OCI-LY3 (cell line): ENCODE measurements at regions not wholly inside any gene's neighbourhood (a gene's known extent, or its start where the extent isn't known, plus 50 kb on each side); places are given as distances from the start of the nearest gene placed in this dataset.

Experiments used
- H2AFZ ChIP-seq: fragments of 200-600, 300-600 bp; shearing (Covaris generic); 2 replicates; pipeline ENCODE4 v1.6.0; 2014; ENCODE audit warnings: antibody characterized with exemption, low read depth, low read length
- H3K27ac ChIP-seq: fragments of 200-600, 300-600 bp; sonication (generic); 2 replicates; pipeline ENCODE4 v1.5.1; 2014; ENCODE audit warnings: mild to moderate bottlenecking, low read length, moderate library complexity, mixed read lengths
- H3K27me3 ChIP-seq: fragments of 200-600, 300-600 bp; sonication (generic); 2 replicates; pipeline ENCODE4 v1.6.1; 2014; ENCODE audit warnings: low read depth, low read length, mixed read lengths
- H3K36me3 ChIP-seq: fragments of 200-600, 300-600 bp; sonication (generic); replicated peaks from 2 replicates; pipeline ENCODE3; 2014; ENCODE audit warnings: low read depth, low read length, mixed read lengths
- H3K4me1 ChIP-seq: fragments of 300-600, 200-600 bp; sonication (generic); 2 replicates; pipeline ENCODE4 v1.6.1; 2014; ENCODE audit warnings: low read length, mixed read lengths
- H3K4me2 ChIP-seq: fragments of 200-600, 300-600 bp; sonication (generic); 2 replicates; pipeline ENCODE4 v1.6.1; 2014; ENCODE audit warnings: low read length, mixed read lengths
- H3K4me3 ChIP-seq: fragments of 300-600, 200-600 bp; sonication (generic); 2 replicates; pipeline ENCODE4 v1.5.1; 2014; ENCODE audit warnings: antibody characterized with exemption, mild to moderate bottlenecking, low read length, moderate library complexity
- H3K79me2 ChIP-seq: fragments of 300-600, 200-600 bp; shearing (Covaris generic); 2 replicates; pipeline ENCODE4 v1.6.1; 2014; ENCODE audit warnings: mild to moderate bottlenecking, low read length, mixed read lengths
- H3K9ac ChIP-seq: fragments of 300-600, 200-600 bp; shearing (Covaris generic); 2 replicates; pipeline ENCODE4 v1.6.0; 2014; ENCODE audit warnings: mild to moderate bottlenecking, low read length, moderate library complexity
- H3K9me3 ChIP-seq: fragments of 200-600, 300-600 bp; shearing (Covaris generic); 2 replicates; pipeline ENCODE4 v1.6.1; 2014; ENCODE audit warnings: low read length, mixed read lengths; ENCODE audit not compliant: insufficient read depth
- H4K20me1 ChIP-seq: fragments of 200-600, 300-600 bp; sonication (generic); 2 replicates; pipeline ENCODE4 v1.6.1; 2016; ENCODE audit warnings: low read length, mixed read lengths; ENCODE audit not compliant: insufficient read depth
- CTCF ChIP-seq: fragments of 200-600, 300-600 bp; sonication (generic); IDR thresholded peaks from 2 replicates; pipeline ENCODE4 v1.5.1; 2014; ENCODE audit warnings: antibody characterized with exemption, low read length, low read depth
- EZH2phosphoT487 ChIP-seq: fragments of 200-600 bp; shearing (Covaris generic); IDR thresholded peaks from 2 replicates; pipeline ENCODE4 v1.6.1; 2018; ENCODE audit warnings: antibody characterized with exemption, mixed run types, low read depth

GRCh38 chr2:204012072-204012653 is 75.6 kb downstream of the ICOS start:
- H3K36me3 ChIP-seq = peaks cover 8% of the 10 kb centered on the region
- peaks cover 83% of the 10 kb centered on the region for H3K4me1 ChIP-seq
- H3K9me3 ChIP-seq = no peaks in the 10 kb centered on the region
- H3K4me3 ChIP-seq = peak overlapping the region; percentile 58
- peak overlapping the region; percentile 98 for H3K27ac ChIP-seq
- peak overlapping the region; percentile 95 for H3K9ac ChIP-seq
- no peaks in the 10 kb centered on the region for H3K27me3 ChIP-seq
- no peaks in the 10 kb centered on the region for H4K20me1 ChIP-seq
- no peak overlapping the region for H2AFZ ChIP-seq
- H3K4me2 ChIP-seq = peak overlapping the region; percentile 78
- no peaks in the 10 kb centered on the region for H3K79me2 ChIP-seq
- TF ChIP-seq CTCF = no peak

- Histone ChIP-seq H3K4me2 (peak overlapping the region; percentile 45), H3K27me3 (no peaks in the 10 kb centered on the region), H3K4me3 (peak overlapping the region; percentile 6; the same call in 1 of the 2 replicates), H4K20me1 (no peaks in the 10 kb centered on the region), H2AFZ (no peak overlapping the region), H3K79me2 (no peaks in the 10 kb centered on the region), H3K9me3 (peaks cover 3% of the 10 kb centered on the region; the same call in 1 of the 2 replicates), H3K36me3 (peaks cover 18% of the 10 kb centered on the region), H3K27ac (peak overlapping the region; percentile 98), H3K4me1 (peaks cover 99% of the 10 kb centered on the region), H3K9ac (peak overlapping the region; percentile 95; the same call in 1 of the 2 replicates)
- TF ChIP-seq EZH2phosphoT487 = no peak
- TF ChIP-seq CTCF = no peak; the same call in 1 of the 2 replicates
Observed at GRCh38 chr2:204015118-204015843, 78.7 kb downstream of the ICOS start.

GRCh38 chr2:204018717-204019116 is 82.2 kb downstream of the ICOS start:
- Histone ChIP-seq H3K9me3 (peaks cover 3% of the 10 kb centered on the region; the same call in 1 of the 2 replicates), H3K9ac (peak overlapping the region; percentile 59), H3K4me3 (no peak overlapping the region), H4K20me1 (no peaks in the 10 kb centered on the region), H3K79me2 (no peaks in the 10 kb centered on the region), H3K27ac (peak overlapping the region; percentile 98), H3K4me2 (peak overlapping the region; percentile 47), H3K36me3 (peaks cover 20% of the 10 kb centered on the region), H3K4me1 (peaks cover 98% of the 10 kb centered on the region), H2AFZ (no peak overlapping the region), H3K27me3 (no peaks in the 10 kb centered on the region)
- TF ChIP-seq EZH2phosphoT487 (no peak), CTCF (no peak)

- peak overlapping the region; percentile 12; the same call in 1 of the 2 replicates for H3K4me3 ChIP-seq
- peaks cover 20% of the 10 kb centered on the region for H3K36me3 ChIP-seq
- peak overlapping the region; percentile 47 for H3K4me2 ChIP-seq
- H3K9me3 ChIP-seq = peaks cover 3% of the 10 kb centered on the region; the same call in 1 of the 2 replicates
- no peaks in the 10 kb centered on the region for H3K79me2 ChIP-seq
- H2AFZ ChIP-seq = no peak overlapping the region
- peaks cover 98% of the 10 kb centered on the region for H3K4me1 ChIP-seq
- H4K20me1 ChIP-seq = no peaks in the 10 kb centered on the region
- H3K27ac ChIP-seq = peak overlapping the region; percentile 98
- no peak for TF ChIP-seq EZH2phosphoT487
- TF ChIP-seq CTCF = no peak
- peak overlapping the region; percentile 60 for H3K9ac ChIP-seq
- no peaks in the 10 kb centered on the region for H3K27me3 ChIP-seq
Observed at GRCh38 chr2:204019572-204020501, 83.3 kb downstream of the ICOS start.
